Psoas muscle (tissue), 7 donors: ENCODE measurements at regions not wholly inside any gene's neighbourhood (a gene's known extent, or its start where the extent isn't known, plus 50 kb on each side); places are given as distances from the start of the nearest gene placed in this dataset.
A peak's percentile ranks its signal among the peaks of the same experiment; 100 is the strongest.

ENCODE experiments used
- ATAC-seq, 4 donors: fragments of 200-7000 bp; cut with Tn5 transposase; one replicate each; pipeline ENCODE4 v1.9.1; 2020; ENCODE audit warnings: moderate library complexity in 3 of 4, mild to moderate bottlenecking in 2 of 4
- DNase-seq, 2 donors: peaks; one replicate each; pipeline ENCODE4 v3.0.0-alpha.2; 2020
- H3K27ac ChIP-seq: fragments of 200-600 bp; one replicate; pipeline ENCODE4 v1.8.0; 2022
- H3K27me3 ChIP-seq, 3 donors: fragments of 200-600 bp in 1 of 3; one replicate each; pipeline versions ENCODE4 v1.6.1 to v1.8.0; 2013 to 2022; ENCODE audit warnings: low read length in 2 of 3, mild to moderate bottlenecking in 2 of 3, moderate library complexity in 1 of 3; ENCODE audit not compliant: insufficient read depth in 3 of 3
- H3K36me3 ChIP-seq, 2 donors: fragments of 200-600 bp in 1 of 2; one replicate each; pipeline versions ENCODE4 v1.6.1 to v1.8.0; 2013 to 2022; ENCODE audit warnings: low read depth in 1 of 2, mild to moderate bottlenecking in 1 of 2, moderate library complexity in 1 of 2; ENCODE audit not compliant: insufficient read depth in 1 of 2
- H3K4me1 ChIP-seq: fragments of 200-600 bp; one replicate; pipeline ENCODE4 v1.8.0; 2022
- H3K4me3 ChIP-seq: fragments of 200-600 bp; one replicate; pipeline ENCODE4 v1.8.0; 2022; ENCODE audit warnings: mild to moderate bottlenecking
- H3K9me3 ChIP-seq: fragments of 200-600 bp; one replicate; pipeline ENCODE4 v1.8.0; 2022
- CTCF ChIP-seq: fragments of 200-600 bp; IDR thresholded peaks from one replicate; pipeline ENCODE4 v1.8.0; 2022; ENCODE audit warnings: antibody characterized with exemption
- WGBS, 3 donors: extraction: QIAGEN DNeasy Blood & Tissue Kit; methylation state at CpG; one replicate each; pipeline versions ENCODE4 v1.1.6 to v1.1.7; 2013; 5-methylcytosine and 5-hydroxymethylcytosine counted together
- intact Hi-C, 2 donors: fragments of 100-400 bp; cut with DNase I; formaldehyde crosslinking; loops; one replicate each; pipeline versions ENCODE4 v1.11.0 to v1.14.2; 2022
- donor health status: healthy with polysubstance abuse.
- donor health status: DM: no; HTN: no; CAD: no; lungs with moderate emphysema.
- donor health status: Bipolar disorder and iron deficiency.
- donor health status: healthy.
- donor health status: DM: yes; HTN: yes; CAD: no.
- donor health status: DM: no; HTN: no; CAD: no.
- donor health status: DM: yes; HTN: yes; CAD: no.

DNA sequence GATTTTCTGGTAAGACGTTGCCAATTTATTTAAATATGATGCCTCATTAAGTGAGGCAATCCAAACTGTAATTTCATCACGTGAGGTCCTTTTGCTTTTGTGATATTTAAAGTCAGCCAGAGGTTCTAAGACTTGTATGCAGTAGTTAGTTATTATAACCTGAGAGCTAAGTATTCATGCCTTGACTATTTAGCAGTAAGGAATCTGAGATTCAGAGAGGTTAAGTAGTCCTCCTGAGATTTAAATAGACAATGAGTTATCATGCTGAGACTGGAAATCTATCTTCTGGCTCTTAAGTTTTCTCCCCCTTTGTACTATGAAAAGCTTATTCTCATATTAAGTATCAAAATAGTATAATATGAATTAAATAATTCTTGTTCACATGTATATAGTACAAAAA is 158.0 kb downstream of the UTRN start:
- 68 to 88% (median 73%) methylated on average over 2 of the region's 2 CpGs for WGBS, 3 donors

DNA sequence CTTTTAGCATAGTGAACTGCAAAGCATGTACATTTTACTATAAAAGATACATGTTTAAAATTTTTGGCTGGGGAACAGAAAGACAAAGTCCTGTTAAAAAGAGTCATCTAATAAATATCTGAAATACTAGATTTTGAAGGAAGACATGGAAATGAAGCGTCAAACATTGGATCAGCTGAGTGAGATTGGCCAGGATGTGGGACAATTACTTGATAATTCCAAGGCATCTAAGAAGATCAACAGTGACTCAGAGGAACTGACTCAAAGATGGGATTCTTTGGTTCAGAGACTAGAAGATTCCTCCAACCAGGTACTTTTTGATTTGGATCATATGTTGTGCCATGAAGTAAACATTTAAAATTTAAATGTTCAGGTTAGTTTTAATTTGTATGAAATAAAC is 162.3 kb downstream of the UTRN start:
- no peak overlapping the region for H3K4me3 ChIP-seq
- no peak for DNase-seq
- peaks cover 7% of the 10 kb centered on the region for H3K4me1 ChIP-seq
- no peaks in the 10 kb centered on the region for H3K9me3 ChIP-seq
- H3K36me3 ChIP-seq = peaks cover 0 to 89% of the 10 kb centered on the region in 2 donors
- intact Hi-C loops = no loop called here
- no peak for ATAC-seq
- no peak overlapping the region for H3K27ac ChIP-seq
- 75 to 90% (median 82%) methylated on average over 1 of the region's 1 CpG for WGBS, 3 donors
- no peak for TF ChIP-seq CTCF
- no peaks in the 10 kb centered on the region for H3K27me3 ChIP-seq

More for the DNA sequence above, 158.0 kb downstream of the UTRN start:
- H3K4me1 ChIP-seq = peaks cover 7% of the 10 kb centered on the region
- no peaks in the 10 kb centered on the region for H3K27me3 ChIP-seq
- H3K36me3 ChIP-seq = peaks cover 6 to 90% of the 10 kb centered on the region in 2 donors
- DNase-seq (no peak), ATAC-seq (peak in 2 of 4 donors; percentile 54 to 62)
- no peaks in the 10 kb centered on the region for H3K9me3 ChIP-seq
- H3K4me3 ChIP-seq = no peak overlapping the region
- TF ChIP-seq CTCF = no peak
- intact Hi-C loops = no loop called here
- no peak overlapping the region for H3K27ac ChIP-seq

- 93 to 94% (median 93%) methylated on average over 7 of the region's 7 CpGs for WGBS, 3 donors
- Histone ChIP-seq H3K4me3 (no peak overlapping the region), H3K9me3 (no peaks in the 10 kb centered on the region), H3K27me3 (no peaks in the 10 kb centered on the region), H3K4me1 (no peaks in the 10 kb centered on the region), H3K27ac (no peak overlapping the region), H3K36me3 (peaks cover 0 to 92% of the 10 kb centered on the region in 2 donors)
- intact Hi-C loops = no loop called here
- ATAC-seq (no peak), DNase-seq (no peak)
- no peak for TF ChIP-seq CTCF
These were observed 164.1 kb downstream of the UTRN start for GRCh38 chr6:144449218-144449617.

- TF ChIP-seq CTCF = no peak
- WGBS, 3 donors = 57 to 61% (median 61%) methylated on average over 8 of the region's 8 CpGs
- Histone ChIP-seq H3K4me1 (no peaks in the 10 kb centered on the region), H3K4me3 (no peak overlapping the region), H3K27me3 (no peaks in the 10 kb centered on the region), H3K36me3 (peaks cover 0 to 92% of the 10 kb centered on the region in 2 donors), H3K27ac (no peak overlapping the region), H3K9me3 (no peaks in the 10 kb centered on the region)
- DNase-seq (no peak), ATAC-seq (no peak)
- intact Hi-C loops = no loop called here
These were observed 164.9 kb downstream of the UTRN start for GRCh38 chr6:144449911-144450597.
